Ectodermal cell (in vitro differentiated cells): ENCODE measurements at regions not wholly inside any gene's neighbourhood (a gene's known extent, or its start where the extent isn't known, plus 50 kb on each side); places are given as distances from the start of the nearest gene placed in this dataset.
"Not testable (repeated sequence)": the region's sequence is repeated elsewhere in the genome, so short reads cannot be mapped to it uniquely, and the experiment has no call there.

ENCODE experiments used
- H3K27ac ChIP-seq: 2 replicates; pipeline ENCODE4 v1.7.0; 2013; ENCODE audit warnings: mild to moderate bottlenecking, low read depth, low read length; ENCODE audit not compliant: insufficient read depth, poor library complexity, severe bottlenecking
- H3K27me3 ChIP-seq: 2 replicates; pipeline ENCODE4 v1.7.0; 2013; ENCODE audit warnings: mild to moderate bottlenecking, low read length; ENCODE audit not compliant: insufficient read depth, control insufficient read depth, poor library complexity, severe bottlenecking
- H3K36me3 ChIP-seq: one replicate; pipeline ENCODE4 v1.7.0; 2013; ENCODE audit warnings: low read length; ENCODE audit not compliant: control insufficient read depth, insufficient read depth
- H3K4me1 ChIP-seq: one replicate; pipeline ENCODE4 v1.7.0; 2013; ENCODE audit warnings: low read length; ENCODE audit not compliant: control insufficient read depth, insufficient read depth
- H3K4me3 ChIP-seq: 2 replicates; pipeline ENCODE4 v1.7.0; 2013; ENCODE audit warnings: low read depth, low read length, control low read depth; ENCODE audit not compliant: insufficient read depth
- H3K9me3 ChIP-seq: 2 replicates; pipeline ENCODE4 v1.7.0; 2013; ENCODE audit warnings: mild to moderate bottlenecking, low read length, moderate library complexity; ENCODE audit not compliant: control insufficient read depth
- WGBS, 2 experiments: methylation state at CpG; one replicate each; pipeline ENCODE4 v1.1.7; 2013; ENCODE audit warnings: missing lambda C conversion rate in 2 of 2; 5-methylcytosine and 5-hydroxymethylcytosine counted together

DNA sequence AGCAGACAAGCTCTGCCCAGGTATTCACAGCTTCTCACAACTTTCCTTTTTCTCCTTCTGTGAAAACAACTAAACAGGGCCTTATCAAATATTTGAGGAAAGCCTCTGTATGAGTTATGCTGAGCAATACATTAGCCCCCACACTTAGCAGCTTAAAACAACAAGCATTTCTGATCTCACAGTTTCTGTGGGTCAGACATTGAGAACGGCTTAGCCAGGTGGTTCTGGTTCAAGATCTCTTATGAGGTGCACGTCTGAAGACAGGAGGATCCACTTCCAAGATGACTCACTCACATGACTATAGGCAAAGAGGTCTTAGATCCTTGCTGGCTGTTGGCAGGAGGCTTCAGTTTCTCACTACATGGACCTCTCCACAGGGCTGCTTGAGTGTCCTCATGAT, 181.4 kb upstream of the WSCD1 start:
- H3K27ac ChIP-seq: no peak overlapping the region
- no peaks in the 10 kb centered on the region for H3K27me3 ChIP-seq
- H3K4me3 ChIP-seq: no peak overlapping the region
- H3K9me3 ChIP-seq: no peaks in the 10 kb centered on the region
- peaks cover 5% of the 10 kb centered on the region for H3K4me1 ChIP-seq
- 90 to 91% methylated on average over 2 of the region's 2 CpGs for WGBS, 2 experiments
- H3K36me3 ChIP-seq: no peaks in the 10 kb centered on the region

DNA sequence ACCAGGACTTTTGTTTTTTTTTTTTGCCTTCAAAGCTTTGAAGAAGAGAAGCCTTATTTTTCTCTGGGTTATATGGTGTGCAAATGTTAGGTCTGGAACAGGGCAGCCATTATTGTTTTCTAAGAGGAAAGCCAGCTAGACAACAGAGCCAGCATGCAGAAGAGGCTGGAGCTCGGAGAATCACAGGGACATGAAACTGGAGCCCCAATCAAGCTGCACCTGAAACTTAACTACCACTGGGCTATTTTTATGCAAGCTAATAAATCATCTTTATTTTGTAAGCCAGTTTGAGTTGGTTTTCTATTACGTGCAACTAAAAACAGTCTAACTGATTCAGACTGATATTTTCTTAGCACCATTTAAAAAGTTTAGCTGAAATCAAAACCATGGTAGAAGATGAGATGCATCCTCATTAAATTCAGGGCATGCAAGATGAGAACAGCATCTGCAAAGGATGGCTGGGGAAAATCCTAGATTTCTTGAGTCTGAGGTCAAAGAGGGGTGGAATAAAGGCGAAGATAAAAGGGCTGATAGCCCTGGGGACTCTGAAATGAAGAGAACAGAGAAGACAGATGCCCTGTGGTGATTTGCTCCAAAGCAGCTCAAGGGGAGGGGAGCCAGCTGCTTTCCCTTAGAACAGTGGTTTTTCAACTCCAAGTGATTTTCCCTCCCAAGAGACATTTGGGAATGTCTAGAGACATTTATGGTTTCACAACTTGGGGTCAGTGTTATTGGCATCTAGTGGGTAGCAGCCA, 177.1 kb upstream of the WSCD1 start:
- Histone ChIP-seq H3K9me3 (no peaks in the 10 kb centered on the region), H3K4me1 (peaks cover 38% of the 10 kb centered on the region), H3K27ac (no peak overlapping the region), H3K36me3 (no peaks in the 10 kb centered on the region), H3K27me3 (no peaks in the 10 kb centered on the region), H3K4me3 (no peak overlapping the region)
- 37 to 49% methylated on average over 3 of the region's 3 CpGs for WGBS, 2 experiments

DNA sequence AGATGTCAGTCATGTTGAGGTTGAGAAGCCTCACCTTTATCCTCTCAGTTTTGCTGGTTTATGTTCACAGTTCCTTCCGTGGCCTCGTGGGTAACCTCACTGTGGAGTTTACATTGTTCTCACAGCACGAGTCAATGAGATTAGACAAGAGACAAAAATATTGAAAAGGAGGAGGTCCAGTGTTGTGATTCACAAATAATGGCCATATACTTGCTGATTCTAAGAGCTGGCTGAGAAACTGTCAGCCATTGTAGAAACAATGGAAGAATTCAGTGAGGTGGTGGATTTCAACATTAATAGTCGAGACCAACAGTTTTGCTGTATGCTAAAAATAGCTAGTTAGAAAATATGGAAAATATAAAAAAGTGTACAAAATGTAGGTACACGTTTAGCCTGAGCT, 176.4 kb upstream of the WSCD1 start:
- Histone ChIP-seq H3K4me1 (peaks cover 38% of the 10 kb centered on the region), H3K27ac (peak overlapping the region; percentile 64), H3K9me3 (no peaks in the 10 kb centered on the region), H3K27me3 (no peaks in the 10 kb centered on the region), H3K4me3 (no peak overlapping the region), H3K36me3 (no peaks in the 10 kb centered on the region)
- 69 to 71% methylated on average over 5 of the region's 5 CpGs for WGBS, 2 experiments

- no peaks in the 10 kb centered on the region for H3K36me3 ChIP-seq
- 63 to 83% methylated on average over 6 of the region's 6 CpGs for WGBS, 2 experiments
- no peak overlapping the region for H3K4me3 ChIP-seq
- peaks cover 38% of the 10 kb centered on the region for H3K4me1 ChIP-seq
- no peaks in the 10 kb centered on the region for H3K27me3 ChIP-seq
- H3K27ac ChIP-seq: no peak overlapping the region
- H3K9me3 ChIP-seq: no peaks in the 10 kb centered on the region
Measured at GRCh38 chr17:5895276-5895675, 174.9 kb upstream of the WSCD1 start.

DNA sequence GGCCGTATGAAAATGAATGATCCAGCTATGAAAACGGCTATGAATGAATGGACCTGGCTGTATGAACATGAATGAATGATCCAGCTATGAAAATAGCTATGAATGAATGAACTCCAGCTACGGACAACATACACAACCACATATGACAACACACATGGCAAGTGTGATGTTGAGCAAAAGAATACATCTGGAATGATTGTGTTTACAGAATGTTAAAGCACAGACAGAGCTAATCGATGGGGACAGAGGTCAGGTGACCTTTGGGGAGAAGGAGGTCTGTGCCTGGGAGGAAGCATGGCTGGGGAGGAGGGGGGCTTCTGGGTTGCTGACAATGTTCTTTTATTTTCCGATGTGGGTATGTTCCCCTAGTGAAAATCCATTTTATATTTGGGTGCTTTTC, 174.0 kb upstream of the WSCD1 start:
- WGBS, 2 experiments: 86 to 92% methylated on average over 4 of the region's 5 CpGs
- H3K36me3 ChIP-seq: no peaks in the 10 kb centered on the region
- H3K4me1 ChIP-seq: peaks cover 44% of the 10 kb centered on the region
- no peaks in the 10 kb centered on the region for H3K9me3 ChIP-seq
- no peak overlapping the region for H3K4me3 ChIP-seq
- H3K27me3 ChIP-seq: no peaks in the 10 kb centered on the region
- H3K27ac ChIP-seq: no peak overlapping the region

DNA sequence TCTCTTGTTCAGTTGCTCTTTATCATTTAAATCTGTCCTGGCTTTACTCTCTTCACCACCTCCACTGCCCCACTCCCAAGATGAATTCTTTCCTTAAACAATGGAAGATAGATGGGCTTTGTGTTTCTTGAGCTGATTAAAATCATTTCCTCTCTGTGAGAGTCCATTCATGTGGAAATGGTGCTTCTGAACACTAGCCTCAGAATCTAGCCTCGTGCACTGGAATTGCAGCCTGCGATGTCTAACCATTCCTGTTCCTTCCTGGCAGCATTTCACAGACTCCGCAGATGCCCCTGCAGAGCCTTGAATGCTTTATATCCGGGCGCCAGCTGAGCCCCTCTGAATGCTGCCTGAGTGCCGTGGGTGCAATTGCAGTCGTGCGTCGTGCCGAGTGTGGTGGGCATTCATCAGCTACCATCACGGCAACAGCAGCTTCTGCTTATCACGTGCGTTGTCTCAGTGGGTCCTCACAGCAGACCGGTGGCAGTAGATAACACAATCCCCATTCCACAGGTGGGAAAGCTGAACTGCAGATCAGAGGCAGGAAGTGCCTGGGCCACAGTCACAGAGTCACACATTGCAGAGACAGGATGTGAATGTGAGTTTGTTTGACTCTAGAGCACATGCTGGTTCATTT, 172.8 kb upstream of the WSCD1 start:
- 5 to 7% methylated on average over 14 of the region's 14 CpGs for WGBS, 2 experiments
- no peak overlapping the region for H3K4me3 ChIP-seq
- peaks cover 44% of the 10 kb centered on the region for H3K4me1 ChIP-seq
- H3K36me3 ChIP-seq: no peaks in the 10 kb centered on the region
- peak overlapping the region; percentile 50 for H3K27ac ChIP-seq
- H3K27me3 ChIP-seq: no peaks in the 10 kb centered on the region
- no peaks in the 10 kb centered on the region for H3K9me3 ChIP-seq

- H3K4me3 ChIP-seq, H3K9me3 ChIP-seq, H3K27ac ChIP-seq, H3K27me3 ChIP-seq, H3K36me3 ChIP-seq: not testable (repeated sequence)
- peaks cover 44% of the 10 kb centered on the region for H3K4me1 ChIP-seq
- WGBS, 2 experiments: 92 to 93% methylated on average over 7 of the region's 8 CpGs
Measured at GRCh38 chr17:5897981-5898380, 172.2 kb upstream of the WSCD1 start.

GRCh38 chr17:5898406-5898805, 171.8 kb upstream of the WSCD1 start:
- Histone ChIP-seq H3K27me3 (no peaks in the 10 kb centered on the region), H3K27ac (no peak overlapping the region), H3K4me1 (peaks cover 42% of the 10 kb centered on the region), H3K9me3 (no peaks in the 10 kb centered on the region), H3K36me3 (no peaks in the 10 kb centered on the region), H3K4me3 (no peak overlapping the region)
- WGBS, 2 experiments: 93 to 94% methylated on average over 8 of the region's 8 CpGs

DNA sequence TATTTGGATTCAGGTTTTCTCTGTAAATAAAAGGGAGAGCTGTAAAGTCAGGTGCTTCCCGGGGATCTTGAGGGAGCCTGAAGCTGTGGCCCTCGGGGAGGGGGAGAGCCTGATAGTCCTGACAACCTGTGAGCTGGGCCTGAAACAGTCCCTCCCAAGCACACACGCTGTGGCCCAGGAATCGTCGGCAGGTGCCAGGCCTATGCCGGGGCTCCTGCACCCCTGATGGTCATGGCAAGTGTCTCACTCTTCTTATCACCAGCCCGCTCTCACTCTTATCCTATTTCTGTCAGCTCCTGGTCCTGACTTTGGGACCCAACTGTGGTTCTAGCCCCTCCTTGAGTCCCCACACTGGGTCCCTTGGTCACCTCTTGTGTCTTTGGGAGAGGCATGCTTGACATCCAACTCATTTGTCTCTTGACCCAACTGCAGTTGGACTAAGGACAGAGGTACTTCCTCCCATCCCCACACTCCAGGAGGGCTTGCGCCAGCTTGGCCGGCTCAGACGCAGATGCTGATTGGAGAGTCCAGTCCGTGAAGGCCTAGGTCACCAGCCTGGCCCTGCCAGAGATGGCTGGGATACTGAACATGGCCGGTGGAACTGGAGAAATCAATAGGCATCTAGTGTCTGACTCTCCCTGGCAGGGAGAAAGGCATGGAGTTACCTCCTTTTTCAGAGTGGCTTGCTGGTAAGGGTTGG, 170.5 kb upstream of the WSCD1 start:
- Histone ChIP-seq H3K27me3 (no peaks in the 10 kb centered on the region), H3K4me1 (peaks cover 31% of the 10 kb centered on the region), H3K36me3 (no peaks in the 10 kb centered on the region), H3K9me3 (no peaks in the 10 kb centered on the region), H3K27ac (no peak overlapping the region), H3K4me3 (no peak overlapping the region)
- 93% methylated on average over 12 of the region's 12 CpGs for WGBS, 2 experiments

GRCh38 chr17:5901731-5902130, 168.4 kb upstream of the WSCD1 start:
- 91% methylated on average over 6 of the region's 6 CpGs for WGBS, 2 experiments
- Histone ChIP-seq H3K9me3 (no peaks in the 10 kb centered on the region), H3K4me1 (peaks cover 19% of the 10 kb centered on the region), H3K36me3 (no peaks in the 10 kb centered on the region), H3K4me3 (no peak overlapping the region), H3K27ac (no peak overlapping the region), H3K27me3 (no peaks in the 10 kb centered on the region)
